HEK293 (cell line): ENCODE measurements at regions not wholly inside any gene's neighbourhood (a gene's known extent, or its start where the extent isn't known, plus 50 kb on each side); places are given as distances from the start of the nearest gene placed in this dataset.

Experiments
- KLF8 ChIP-seq: fragments of 450-650 bp; formaldehyde crosslinking; IDR thresholded peaks from 2 replicates; pipeline ENCODE4 v1.5.1; 2016; ENCODE audit warnings: missing biosample characterization, missing genetic modification characterization
- KLF9 ChIP-seq: fragments of 450-650 bp; formaldehyde crosslinking; IDR thresholded peaks from 2 replicates; pipeline ENCODE4 v1.5.1; 2016; ENCODE audit warnings: missing biosample characterization, missing genetic modification characterization, low read depth
- ZBTB48 ChIP-seq: fragments of 450-650 bp; formaldehyde crosslinking; IDR thresholded peaks from 2 replicates; pipeline ENCODE4 v1.5.1; 2016; ENCODE audit warnings: missing biosample characterization, missing genetic modification characterization
- ZNF10 ChIP-seq: fragments of 450-650 bp; formaldehyde crosslinking; IDR thresholded peaks from 2 replicates; pipeline ENCODE4 v1.5.1; 2017; ENCODE audit warnings: missing biosample characterization, missing genetic modification characterization
- ZNF19 ChIP-seq: fragments of 450-650 bp; formaldehyde crosslinking; IDR thresholded peaks from 2 replicates; pipeline ENCODE4; 2016; ENCODE audit warnings: missing biosample characterization, missing genetic modification characterization, low read depth
- ZNF239 ChIP-seq: fragments of 450-650 bp; formaldehyde crosslinking; IDR thresholded peaks from 2 replicates; pipeline ENCODE4 v1.5.1; 2016; ENCODE audit warnings: missing biosample characterization, missing genetic modification characterization
- ZNF335 ChIP-seq: fragments of 450-650 bp; formaldehyde crosslinking; conservative IDR thresholded peaks from 2 replicates; pipeline ENCODE4 v1.5.1; 2016; ENCODE audit warnings: missing biosample characterization, missing genetic modification characterization
- ZNF394 ChIP-seq: fragments of 450-650 bp; formaldehyde crosslinking; IDR thresholded peaks from 2 replicates; pipeline ENCODE4 v1.5.1; 2016; ENCODE audit warnings: missing biosample characterization, missing genetic modification characterization, mild to moderate bottlenecking, moderate library complexity, borderline replicate concordance
- ZNF792 ChIP-seq: fragments of 450-650 bp; formaldehyde crosslinking; IDR thresholded peaks from 2 replicates; pipeline ENCODE4 v1.5.1; 2016; ENCODE audit warnings: missing biosample characterization, missing genetic modification characterization
- ZNF837 ChIP-seq: fragments of 450-650 bp; formaldehyde crosslinking; IDR thresholded peaks from 2 replicates; pipeline ENCODE4 v1.5.1; 2016; ENCODE audit warnings: missing biosample characterization, missing genetic modification characterization

DNA sequence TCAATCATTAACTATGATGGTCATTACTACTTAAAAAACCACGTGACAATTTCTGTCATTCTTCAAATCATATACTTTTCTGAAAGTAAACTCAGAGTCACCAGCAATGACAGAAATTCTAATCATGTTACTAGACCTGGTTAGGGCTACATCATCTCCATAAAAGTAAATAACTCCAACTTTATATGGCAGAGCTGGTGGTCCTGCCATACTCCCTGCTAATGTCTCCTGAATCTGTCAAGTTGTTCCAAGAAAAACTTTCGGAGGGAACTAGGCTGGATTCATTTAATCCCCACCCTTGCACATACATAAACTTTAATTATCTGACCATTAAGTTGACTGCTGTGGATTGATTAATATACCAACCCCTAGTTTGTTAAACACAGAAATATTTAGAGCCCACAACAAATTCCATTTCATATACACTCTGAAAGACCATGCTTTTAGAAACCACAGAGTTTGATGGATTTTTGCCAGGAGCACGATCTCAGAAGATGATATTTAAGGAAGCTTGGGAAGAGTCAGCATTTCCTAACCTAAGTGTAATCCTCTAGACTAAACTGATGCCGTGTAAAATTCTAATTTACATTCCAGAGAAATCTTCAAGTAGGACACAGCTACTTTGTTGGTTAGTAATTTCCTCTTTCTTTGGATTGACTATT is 577.0 kb downstream of the FAT4 start:
- TF ChIP-seq ZNF837 (tag by site-specific recombination) (no peak), ZNF335 (tag by site-specific recombination) (no peak), ZNF19 (tag by site-specific recombination) (no peak), ZNF239 (tag by site-specific recombination) (no peak), ZNF10 (no peak), KLF8 (tag by site-specific recombination) (no peak), ZNF394 (tag by site-specific recombination) (no peak), ZBTB48 (no peak), KLF9 (no peak), ZNF792 (no peak)
